Mesenchymal stem cell (in vitro differentiated cells and primary cell): ENCODE measurements at regions not wholly inside any gene's neighbourhood (a gene's known extent, or its start where the extent isn't known, plus 50 kb on each side); places are given as distances from the start of the nearest gene placed in this dataset.

ENCODE experiments used
- DNase-seq: peaks from one replicate; pipeline ENCODE4 v3.0.0-alpha.2; 2013
- H2AFZ ChIP-seq: one replicate; pipeline ENCODE4 v1.6.1; 2013; ENCODE audit warnings: low read depth, mild to moderate bottlenecking, control low read depth, inconsistent platforms, low read length, moderate library complexity
- H2AK5ac ChIP-seq: 2 replicates; pipeline ENCODE4 v1.6.1; 2013; ENCODE audit warnings: low read length, moderate library complexity, mild to moderate bottlenecking, inconsistent platforms; ENCODE audit not compliant: severe bottlenecking
- H2BK120ac ChIP-seq: one replicate; pipeline ENCODE4 v1.6.1; 2013; ENCODE audit warnings: low read depth, mild to moderate bottlenecking, inconsistent platforms, low read length, moderate library complexity
- H2BK12ac ChIP-seq, 2 experiments: one replicate each; pipeline ENCODE4 v1.6.1; 2013; ENCODE audit warnings: inconsistent platforms in 2 of 2, low read length in 2 of 2, mild to moderate bottlenecking in 2 of 2, moderate library complexity in 2 of 2, control low read depth in 1 of 2
- H2BK15ac ChIP-seq: one replicate; pipeline ENCODE4 v1.6.1; 2013; ENCODE audit warnings: mild to moderate bottlenecking, low read depth, inconsistent platforms; ENCODE audit not compliant: poor library complexity, severe bottlenecking
- H2BK5ac ChIP-seq: 2 replicates; pipeline ENCODE4 v1.6.1; 2013; ENCODE audit warnings: low read depth, mild to moderate bottlenecking, low read length, control low read depth, inconsistent platforms; ENCODE audit not compliant: poor library complexity, severe bottlenecking
- H3K14ac ChIP-seq, 2 experiments: one replicate each; pipeline ENCODE4 v1.6.1; 2013; ENCODE audit warnings: inconsistent platforms in 2 of 2, low read length in 2 of 2, control low read depth in 1 of 2, mild to moderate bottlenecking in 1 of 2, moderate library complexity in 1 of 2
- H3K18ac ChIP-seq, 2 experiments: one replicate each; pipeline ENCODE4 v1.6.1; 2013; ENCODE audit warnings: inconsistent platforms in 2 of 2, low read length in 2 of 2, control low read depth in 1 of 2, low read depth in 1 of 2, mild to moderate bottlenecking in 1 of 2
- H3K23ac ChIP-seq, 2 experiments: one replicate each; pipeline ENCODE4 v1.6.1; 2013; ENCODE audit warnings: inconsistent platforms in 2 of 2, low read length in 2 of 2, mild to moderate bottlenecking in 2 of 2, moderate library complexity in 2 of 2, control low read depth in 1 of 2
- H3K27ac ChIP-seq: 2 replicates; pipeline ENCODE4 v1.5.1; 2013; ENCODE audit warnings: mild to moderate bottlenecking, moderate library complexity, low read length, control low read depth, inconsistent platforms; ENCODE audit not compliant: poor library complexity, severe bottlenecking
- H3K27me3 ChIP-seq, 2 experiments: 2 replicates each; pipeline versions ENCODE4 v1.6.1 to v1.7.0; 2013; ENCODE audit warnings: low read length in 2 of 2, mild to moderate bottlenecking in 2 of 2, moderate library complexity in 2 of 2, control low read depth in 1 of 2, inconsistent platforms in 1 of 2; ENCODE audit not compliant: control insufficient read depth in 1 of 2, insufficient read depth in 1 of 2
- H3K36me3 ChIP-seq, 2 experiments: 2 replicates each; pipeline versions ENCODE4 v1.6.1 to v1.7.0; 2013; ENCODE audit warnings: low read length in 2 of 2, control low read depth in 1 of 2, inconsistent platforms in 1 of 2, low read depth in 1 of 2, mild to moderate bottlenecking in 1 of 2; ENCODE audit not compliant: insufficient read depth in 2 of 2, control insufficient read depth in 1 of 2
- H3K4ac ChIP-seq, 2 experiments: one replicate each; pipeline ENCODE4 v1.6.1; 2013; ENCODE audit warnings: inconsistent platforms in 2 of 2, low read length in 2 of 2, mild to moderate bottlenecking in 2 of 2, moderate library complexity in 2 of 2, control low read depth in 1 of 2, low read depth in 1 of 2
- H3K4me1 ChIP-seq: 2 replicates; pipeline ENCODE4 v1.6.1; 2013; ENCODE audit warnings: low read depth, low read length, control low read depth; ENCODE audit not compliant: control insufficient read depth, insufficient read depth
- H3K4me2 ChIP-seq: 2 replicates; pipeline ENCODE4 v1.6.1; 2013; ENCODE audit warnings: low read length, mild to moderate bottlenecking, inconsistent platforms; ENCODE audit not compliant: poor library complexity, severe bottlenecking
- H3K4me3 ChIP-seq, 2 experiments: 2 replicates each; pipeline versions ENCODE4 v1.5.1 to v1.7.0; 2013; ENCODE audit warnings: low read length in 2 of 2, mild to moderate bottlenecking in 2 of 2, control low read depth in 1 of 2, low read depth in 1 of 2; ENCODE audit not compliant: insufficient read depth in 1 of 2
- H3K79me1 ChIP-seq: replicated peaks from 2 replicates; pipeline ENCODE4 v1.6.1; 2013; ENCODE audit warnings: mild to moderate bottlenecking, control low read depth, low read length, inconsistent platforms; ENCODE audit not compliant: poor library complexity, severe bottlenecking
- H3K9ac ChIP-seq: 2 replicates; pipeline ENCODE4 v1.7.0; 2013; ENCODE audit warnings: mild to moderate bottlenecking, low read length, moderate library complexity
- H3K9me3 ChIP-seq: 2 replicates; pipeline ENCODE4 v1.7.0; 2013; ENCODE audit warnings: mild to moderate bottlenecking, low read length; ENCODE audit not compliant: control insufficient read depth
- H4K8ac ChIP-seq: one replicate; pipeline ENCODE4 v1.6.1; 2013; ENCODE audit warnings: inconsistent platforms, mild to moderate bottlenecking, low read length, moderate library complexity
- H4K91ac ChIP-seq: one replicate; pipeline ENCODE4 v1.6.1; 2013; ENCODE audit warnings: mild to moderate bottlenecking, low read length, inconsistent platforms
- WGBS: methylation state at CpG from one replicate; pipeline ENCODE4 v1.1.7; 2013; ENCODE audit warnings: mixed read lengths; 5-methylcytosine and 5-hydroxymethylcytosine counted together

- Histone ChIP-seq H2AK5ac (no peak overlapping the region), H2BK120ac (no peak overlapping the region), H3K36me3 (no peaks in the 10 kb centered on the region), H4K91ac (no peak overlapping the region), H3K79me1 (no peaks in the 10 kb centered on the region), H3K4me1 (no peaks in the 10 kb centered on the region), H3K9ac (no peak overlapping the region), H4K8ac (no peak overlapping the region), H2BK5ac (no peak overlapping the region), H3K4me3 (no peak overlapping the region), H3K23ac (no peak overlapping the region), H3K27ac (no peak overlapping the region), H3K4me2 (no peak overlapping the region), H2BK12ac (no peak overlapping the region), H3K9me3 (no peaks in the 10 kb centered on the region), H3K18ac (no peak overlapping the region), H3K4ac (no peak overlapping the region), H2BK15ac (no peak overlapping the region), H3K14ac (no peak overlapping the region), H3K27me3 (peaks cover 0 to 13% of the 10 kb centered on the region in 2 experiments), H2AFZ (no peak overlapping the region)
- DNase-seq = no peak
- WGBS = 88% methylated on average over 1 of the region's 2 CpGs
These were observed 82.2 kb upstream of the PAX1 start for GRCh38 chr20:21623074-21623780.

GRCh38 chr20:21622097-21622857, 83.2 kb upstream of the PAX1 start:
- H3K14ac ChIP-seq = no peak overlapping the region
- no peak overlapping the region for H3K18ac ChIP-seq
- H2BK120ac ChIP-seq = no peak overlapping the region
- H2AFZ ChIP-seq = no peak overlapping the region
- H3K36me3 ChIP-seq = no peaks in the 10 kb centered on the region
- no peak overlapping the region for H2BK12ac ChIP-seq
- H4K91ac ChIP-seq = no peak overlapping the region
- no peak overlapping the region for H4K8ac ChIP-seq
- no peak overlapping the region for H2BK15ac ChIP-seq
- peaks cover 0 to 16% of the 10 kb centered on the region in 2 experiments for H3K27me3 ChIP-seq
- no peak overlapping the region for H3K4ac ChIP-seq
- no peak for DNase-seq
- no peak overlapping the region for H3K9ac ChIP-seq
- no peak overlapping the region for H3K4me3 ChIP-seq
- H3K23ac ChIP-seq = no peak overlapping the region
- H3K9me3 ChIP-seq = no peaks in the 10 kb centered on the region
- H3K4me1 ChIP-seq = no peaks in the 10 kb centered on the region
- H2BK5ac ChIP-seq = no peak overlapping the region
- H2AK5ac ChIP-seq = no peak overlapping the region
- no peak overlapping the region for H3K4me2 ChIP-seq
- no peaks in the 10 kb centered on the region for H3K79me1 ChIP-seq
- no peak overlapping the region for H3K27ac ChIP-seq
- WGBS = 82% methylated on average over 1 of the region's 3 CpGs

- Histone ChIP-seq H3K9ac (no peak overlapping the region), H2BK15ac (no peak overlapping the region), H3K23ac (no peak overlapping the region), H2AFZ (no peak overlapping the region), H3K4me1 (no peaks in the 10 kb centered on the region), H4K91ac (no peak overlapping the region), H3K4me3 (no peak overlapping the region), H3K4me2 (no peak overlapping the region), H3K36me3 (no peaks in the 10 kb centered on the region), H3K14ac (no peak overlapping the region), H2BK5ac (no peak overlapping the region), H2AK5ac (no peak overlapping the region), H3K4ac (no peak overlapping the region), H3K18ac (no peak overlapping the region), H2BK120ac (no peak overlapping the region), H2BK12ac (no peak overlapping the region), H3K27ac (no peak overlapping the region), H3K79me1 (no peaks in the 10 kb centered on the region), H3K9me3 (no peaks in the 10 kb centered on the region), H3K27me3 (peaks cover 0 to 20% of the 10 kb centered on the region in 2 experiments), H4K8ac (no peak overlapping the region)
- WGBS = 62% methylated on average over 5 of the region's 7 CpGs
- DNase-seq = no peak
These were observed 86.6 kb upstream of the PAX1 start for GRCh38 chr20:21618759-21619416.

- no peak overlapping the region for H4K91ac ChIP-seq
- 53% methylated on average over 10 of the region's 10 CpGs for WGBS
- no peak overlapping the region for H2BK120ac ChIP-seq
- H3K9me3 ChIP-seq = no peaks in the 10 kb centered on the region
- no peak overlapping the region for H4K8ac ChIP-seq
- no peak overlapping the region for H3K4ac ChIP-seq
- H2BK5ac ChIP-seq = no peak overlapping the region
- H2BK12ac ChIP-seq = no peak overlapping the region
- H3K36me3 ChIP-seq = no peaks in the 10 kb centered on the region
- no peak overlapping the region for H3K14ac ChIP-seq
- H2AFZ ChIP-seq = no peak overlapping the region
- no peak for DNase-seq
- no peak overlapping the region for H3K9ac ChIP-seq
- H3K23ac ChIP-seq = no peak overlapping the region
- H3K4me1 ChIP-seq = no peaks in the 10 kb centered on the region
- no peak overlapping the region for H3K18ac ChIP-seq
- H3K4me3 ChIP-seq = no peak overlapping the region
- H3K4me2 ChIP-seq = no peak overlapping the region
- no peak overlapping the region for H2BK15ac ChIP-seq
- no peak overlapping the region for H2AK5ac ChIP-seq
- H3K27ac ChIP-seq = no peak overlapping the region
- H3K79me1 ChIP-seq = no peaks in the 10 kb centered on the region
- H3K27me3 ChIP-seq = peaks cover 0 to 13% of the 10 kb centered on the region in 2 experiments
These were observed 89.8 kb upstream of the PAX1 start for GRCh38 chr20:21615617-21616080.
